NCI-H2227 (cell line): ENCODE measurements at regions not wholly inside any gene's neighbourhood (a gene's known extent, or its start where the extent isn't known, plus 50 kb on each side); places are given as distances from the start of the nearest gene placed in this dataset.
"Not testable (repeated sequence)": the region's sequence is repeated elsewhere in the genome, so short reads cannot be mapped to it uniquely, and the experiment has no call there.

Experiments
- DNase-seq: peaks from one replicate; lab custom pipeline; 2025; ENCODE audit not compliant: unreplicated experiment; lab: John Stamatoyannopoulos, UW

GRCh38 chr6:21708320-21708580, 114.7 kb downstream of the SOX4 start:
- no peak for DNase-seq

- DNase-seq: no peak
Observed at GRCh38 chr6:21710216-21710615, 116.7 kb downstream of the SOX4 start.

GRCh38 chr6:21710908-21711627, 117.5 kb downstream of the SOX4 start:
- DNase-seq: no peak

GRCh38 chr6:21712213-21712612, 118.7 kb downstream of the SOX4 start:
- no peak for DNase-seq

GRCh38 chr6:21713481-21713880, 119.9 kb downstream of the SOX4 start:
- no peak for DNase-seq

- DNase-seq: no peak
Observed at GRCh38 chr6:21715180-21715579, 121.6 kb downstream of the SOX4 start.

GRCh38 chr6:21722510-21722909, 129.0 kb downstream of the SOX4 start:
- DNase-seq: no peak

- no peak for DNase-seq
Observed at GRCh38 chr6:21726676-21727075, 133.1 kb downstream of the SOX4 start.

- DNase-seq: no peak
Observed at GRCh38 chr6:21728141-21728540, 134.6 kb downstream of the SOX4 start.

- no peak for DNase-seq
Observed at GRCh38 chr6:21729431-21729830, 135.9 kb downstream of the SOX4 start.

- DNase-seq: no peak
Observed at GRCh38 chr6:21730533-21730932, 137.0 kb downstream of the SOX4 start.

GRCh38 chr6:21731411-21732031, 138.0 kb downstream of the SOX4 start:
- no peak for DNase-seq

GRCh38 chr6:21732032-21732730, 138.6 kb downstream of the SOX4 start:
- DNase-seq: not testable (repeated sequence)

GRCh38 chr6:21732731-21733130, 139.2 kb downstream of the SOX4 start:
- DNase-seq: no peak

GRCh38 chr6:21733311-21733710, 139.8 kb downstream of the SOX4 start:
- DNase-seq: no peak

GRCh38 chr6:21734204-21734603, 140.7 kb downstream of the SOX4 start:
- no peak for DNase-seq

- no peak for DNase-seq
Observed at GRCh38 chr6:21738180-21739094, 144.9 kb downstream of the SOX4 start.

GRCh38 chr6:21739241-21739640, 145.7 kb downstream of the SOX4 start:
- no peak for DNase-seq

GRCh38 chr6:21739838-21740237, 146.3 kb downstream of the SOX4 start:
- DNase-seq: no peak

- DNase-seq: no peak
Observed at GRCh38 chr6:21740376-21741124, 147.0 kb downstream of the SOX4 start.
